GM18520 (cell line): ENCODE measurements at regions not wholly inside any gene's neighbourhood (a gene's known extent, or its start where the extent isn't known, plus 50 kb on each side); places are given as distances from the start of the nearest gene placed in this dataset.
"Not testable (repeated sequence)": the region's sequence is repeated elsewhere in the genome, so short reads cannot be mapped to it uniquely, and the experiment has no call there.

Experiments
- ATAC-seq: cut with Tn5 transposase; IDR thresholded peaks from one replicate; pipeline ENCODE4 v1.9.1; 2021; ENCODE audit not compliant: unreplicated experiment

GRCh38 chr5:36422952-36423351, 121.2 kb upstream of the RANBP3L start:
- no peak for ATAC-seq

DNA sequence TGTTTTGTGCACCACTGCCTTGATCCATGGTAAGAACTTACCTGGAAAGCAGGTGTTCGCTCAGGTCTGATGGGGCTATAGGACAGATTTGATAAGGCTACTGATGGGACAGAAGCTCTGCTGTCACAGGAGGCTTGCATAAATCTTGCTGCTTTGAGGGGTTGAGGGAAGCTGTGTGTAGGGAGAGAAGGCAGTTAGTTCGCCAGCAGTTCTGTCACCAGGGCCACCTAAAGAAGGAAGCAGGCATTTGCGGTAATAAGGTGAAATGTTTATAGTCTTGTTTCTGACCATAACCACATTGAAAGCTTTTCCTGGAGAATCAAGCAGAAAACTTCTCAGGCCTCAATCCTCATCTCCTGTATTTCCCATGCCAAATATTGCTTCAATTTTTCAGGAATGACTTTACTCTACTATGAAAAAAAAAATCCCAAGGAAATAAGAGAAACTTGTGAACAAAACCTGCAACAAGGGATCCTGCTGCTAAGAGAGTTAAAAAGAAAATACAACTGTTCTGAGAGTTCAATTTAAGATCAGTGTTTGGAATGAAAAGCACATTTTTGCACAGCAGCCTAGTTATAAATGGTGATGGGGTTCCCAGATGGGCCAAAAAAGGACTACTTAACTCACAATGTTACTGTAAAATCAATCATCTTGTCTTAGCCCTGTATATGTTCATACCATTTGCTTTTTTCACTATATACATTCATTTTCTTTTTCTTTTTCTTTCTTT, 122.0 kb upstream of the RANBP3L start:
- no peak for ATAC-seq

GRCh38 chr5:36426070-36426469, 124.4 kb upstream of the RANBP3L start:
- not testable (repeated sequence) for ATAC-seq

DNA sequence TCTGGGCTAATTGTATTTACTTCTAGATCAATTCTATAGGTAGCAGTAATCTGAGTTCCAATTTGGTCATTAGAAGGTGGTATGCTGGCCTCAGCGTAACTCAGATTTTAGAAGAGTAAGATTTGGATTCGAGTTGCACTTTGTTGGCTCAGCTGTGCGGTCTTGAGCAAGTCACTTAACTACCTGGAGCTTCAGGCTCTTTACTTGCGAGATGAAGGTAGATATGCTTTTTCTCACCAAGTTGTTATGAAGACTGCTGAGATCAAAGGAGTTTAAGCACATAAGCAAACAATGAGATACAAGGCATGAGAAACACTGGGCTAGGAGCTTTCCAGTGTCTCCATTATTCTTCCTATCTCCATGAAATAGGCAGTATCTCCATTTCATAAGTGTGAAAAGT, 133.8 kb upstream of the RANBP3L start:
- ATAC-seq, result no peak

GRCh38 chr5:36436306-36436705, 134.6 kb upstream of the RANBP3L start:
- no peak for ATAC-seq

- no peak for ATAC-seq
These were observed 137.3 kb upstream of the RANBP3L start for GRCh38 chr5:36438765-36439561.

- no peak for ATAC-seq
These were observed 138.6 kb upstream of the RANBP3L start for GRCh38 chr5:36440300-36440699.

GRCh38 chr5:36441280-36441679, 139.6 kb upstream of the RANBP3L start:
- no peak for ATAC-seq

DNA sequence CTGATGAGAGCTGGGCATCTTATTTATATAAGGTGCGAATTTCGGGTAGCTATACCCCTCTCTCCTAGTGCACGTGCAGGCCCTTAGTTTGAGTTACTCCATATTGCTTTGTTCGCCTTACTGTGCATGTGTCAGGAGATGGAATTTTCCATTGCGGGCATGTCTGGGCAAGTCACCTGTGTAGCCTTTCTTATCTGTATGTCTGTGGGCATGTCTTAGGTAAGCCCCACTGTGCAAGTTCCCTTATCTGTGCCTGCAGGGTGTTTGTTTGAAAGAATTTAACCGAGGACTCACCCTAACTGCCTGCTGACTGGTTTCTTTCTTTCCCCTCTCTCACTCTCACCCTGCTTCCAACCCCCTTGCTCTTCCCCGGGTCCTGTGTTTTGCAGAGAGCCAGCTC, 140.7 kb upstream of the RANBP3L start:
- no peak for ATAC-seq

- no peak for ATAC-seq
These were observed 141.1 kb upstream of the RANBP3L start for GRCh38 chr5:36442796-36443195.

GRCh38 chr5:36443941-36444340, 142.2 kb upstream of the RANBP3L start:
- no peak for ATAC-seq

- ATAC-seq, result no peak
These were observed 143.1 kb upstream of the RANBP3L start for GRCh38 chr5:36444582-36445418.

DNA sequence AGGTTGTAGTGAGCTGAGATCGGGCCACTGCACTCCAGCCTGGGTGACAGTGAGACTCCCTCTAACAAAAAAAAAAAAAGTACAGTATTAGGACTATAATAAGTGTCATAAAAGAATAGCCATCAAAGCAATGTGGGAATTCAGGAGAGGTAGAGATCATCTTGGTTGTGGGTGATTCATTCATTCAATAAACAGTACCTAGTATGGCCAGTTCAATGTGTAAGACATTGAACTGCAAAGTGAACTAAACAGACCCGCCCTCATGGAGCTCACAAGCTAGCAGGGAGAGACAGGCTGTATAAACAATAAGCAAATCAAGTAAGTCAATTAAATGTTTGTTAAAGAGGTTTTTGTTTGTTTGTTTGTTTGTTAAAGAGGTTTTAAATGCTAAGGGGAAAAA, 146.1 kb upstream of the RANBP3L start:
- ATAC-seq, result no peak

DNA sequence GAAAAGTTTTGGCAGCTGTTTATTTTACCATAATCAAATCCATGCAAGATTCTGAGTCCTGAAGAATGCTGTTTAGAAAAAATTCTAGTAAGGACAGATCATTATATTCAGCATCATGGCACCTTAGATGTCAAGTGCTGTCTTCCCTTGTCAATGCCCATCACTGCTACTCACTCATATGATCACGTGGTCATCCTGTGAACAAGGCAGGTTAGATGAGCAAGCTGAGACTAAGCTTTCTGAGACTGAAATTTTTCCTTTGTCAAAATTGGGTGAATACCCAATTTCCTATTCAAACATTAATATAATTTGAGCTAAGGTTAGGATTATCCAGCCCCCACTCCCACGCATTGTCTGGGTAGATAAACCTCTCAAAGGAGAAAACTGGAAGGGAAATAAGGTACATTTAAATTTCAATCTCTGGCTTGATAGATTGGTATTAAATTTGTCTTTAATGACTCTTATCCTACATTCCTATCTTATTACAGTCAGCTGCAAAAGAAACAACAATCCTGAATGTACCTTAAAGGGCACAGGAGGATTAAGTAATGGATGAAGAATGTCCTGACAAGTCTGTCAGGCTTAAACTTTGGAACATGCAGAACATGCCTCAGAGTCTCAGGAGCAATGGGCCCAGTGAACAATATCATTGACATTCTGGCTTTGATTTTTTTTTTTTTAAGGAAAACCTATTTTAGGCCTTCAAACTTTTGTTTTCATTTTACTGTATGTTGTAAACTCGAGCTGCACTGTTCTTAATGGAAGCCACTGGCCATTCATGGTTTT, 148.7 kb upstream of the RANBP3L start:
- ATAC-seq, result no peak

GRCh38 chr5:36452424-36453006, 150.8 kb upstream of the RANBP3L start:
- no peak for ATAC-seq

DNA sequence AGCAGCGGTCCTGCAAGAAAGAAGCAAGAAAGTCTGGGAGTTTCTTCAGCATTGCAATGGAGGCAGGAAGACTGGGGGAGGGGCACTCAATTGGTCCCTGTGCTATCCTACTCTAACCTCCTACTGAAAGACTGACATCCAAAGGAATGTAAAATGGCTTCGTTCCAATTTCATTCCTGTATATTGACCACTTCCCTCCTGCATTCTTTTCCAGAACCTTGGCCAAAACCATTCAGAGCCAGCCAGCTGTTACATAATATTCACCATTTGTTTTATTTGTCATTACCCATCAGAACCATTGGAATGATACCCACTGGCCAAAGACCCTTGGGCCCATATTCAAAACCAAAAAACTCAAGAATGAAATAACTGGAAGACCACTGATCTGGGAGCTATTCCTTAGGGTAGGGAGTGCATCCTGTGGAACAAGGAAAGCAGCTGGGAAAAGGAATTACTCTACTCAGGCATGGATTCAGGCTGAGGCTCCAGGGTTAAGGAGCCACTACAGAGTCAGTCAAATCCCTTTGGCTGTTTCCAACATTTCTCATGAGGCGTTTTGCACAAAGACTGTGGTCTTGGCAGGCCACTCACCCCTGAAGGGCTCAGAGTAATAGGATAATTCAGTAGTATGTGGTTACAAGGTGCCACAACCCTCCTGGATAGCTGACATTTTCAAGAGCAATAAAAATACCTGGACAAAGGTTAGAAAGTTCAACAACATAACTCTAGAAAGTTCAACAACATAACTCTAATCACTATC, 148.7 kb upstream of the SLC1A3 start:
- ATAC-seq, result no peak

- ATAC-seq, result no peak
These were observed 147.7 kb upstream of the SLC1A3 start for GRCh38 chr5:36458746-36459145.

- no peak for ATAC-seq
These were observed 146.9 kb upstream of the SLC1A3 start for GRCh38 chr5:36459176-36460135.
